T-cell (primary cell): ENCODE measurements at regions not wholly inside any gene's neighbourhood (a gene's known extent, or its start where the extent isn't known, plus 50 kb on each side); places are given as distances from the start of the nearest gene placed in this dataset.

ENCODE experiments used
- ATAC-seq, 4 experiments: fragments of 200-7000 bp in 3 of 4; fragments of 150-1000 bp in 1 of 4; cut with Tn5 transposase; replicated peaks in 1 of 4; 1 replicate in 3 of 4; 2 replicates in 1 of 4; pipeline ENCODE4 v1.10.0; 2021; ENCODE audit warnings: moderate library complexity in 3 of 4, mild to moderate bottlenecking in 2 of 4, moderate number of reproducible peaks in 1 of 4
- CTCF ChIA-PET, 2 donors: fragments of 300-600 bp; sonication (Branson Sonifier 250); formaldehyde crosslinking; loops; one replicate each; lab custom pipeline; 2022; ENCODE audit warnings: antibody characterized with exemption in 2 of 2; lab: Charles Lee
- POLR2A ChIA-PET, 2 donors: fragments of 300-600 bp; sonication (Branson Sonifier 250); formaldehyde crosslinking; loops; one replicate each; lab custom pipeline; 2022; ENCODE audit warnings: antibody characterized with exemption in 2 of 2; lab: Charles Lee
- DNase-seq, 35 experiments: peaks; one replicate each; pipeline versions ENCODE4 v3.0.0 to v3.0.0-alpha.2; 2013 to 2023
- H3K27ac ChIP-seq: one replicate; pipeline ENCODE4 v1.5.1; 2013; ENCODE audit warnings: low read length
- H3K27me3 ChIP-seq, 2 experiments: replicated peaks in 1 of 2; 1 replicate in 1 of 2; 2 replicates in 1 of 2; pipeline versions ENCODE4 v1.6.1 to v1.7.0; 2013; ENCODE audit warnings: low read length in 1 of 2, mixed read lengths in 1 of 2; ENCODE audit not compliant: control insufficient read depth in 2 of 2, insufficient read depth in 2 of 2; ENCODE audit errors: extremely low read depth in 1 of 2
- H3K36me3 ChIP-seq, 2 donors: 1 replicate in 1 of 2; 2 replicates in 1 of 2; pipeline versions ENCODE4 v1.6.1 to v1.7.0; 2013; ENCODE audit warnings: low read length in 1 of 2; ENCODE audit not compliant: control insufficient read depth in 2 of 2, insufficient read depth in 1 of 2; ENCODE audit errors: extremely low read depth in 1 of 2
- H3K4me1 ChIP-seq, 2 experiments: 1 replicate in 1 of 2; 2 replicates in 1 of 2; pipeline versions ENCODE4 v1.6.1 to v1.7.0; 2013; ENCODE audit warnings: low read length in 2 of 2, mixed read lengths in 1 of 2; ENCODE audit not compliant: insufficient read depth in 2 of 2, control insufficient read depth in 1 of 2; ENCODE audit errors: extremely low read depth in 1 of 2
- H3K4me3 ChIP-seq, 2 donors: 1 replicate in 1 of 2; 2 replicates in 1 of 2; pipeline versions ENCODE4 v1.5.1 to v1.7.0; 2013; ENCODE audit warnings: mild to moderate bottlenecking in 2 of 2, low read length in 1 of 2, moderate library complexity in 1 of 2; ENCODE audit not compliant: control insufficient read depth in 1 of 2; ENCODE audit errors: extremely low read depth in 1 of 2
- H3K9me3 ChIP-seq: 2 replicates; pipeline ENCODE4 v1.7.0; 2013
- H3K27ac Mint-ChIP-seq, 2 donors: one replicate each; pipeline ENCODE4 v1.8.0; 2020 to 2021; ENCODE audit warnings: mild to moderate bottlenecking in 2 of 2, mixed read lengths in 2 of 2
- H3K27me3 Mint-ChIP-seq, 2 donors: one replicate each; pipeline ENCODE4 v1.8.0; 2021 to 2022; ENCODE audit warnings: mixed read lengths in 2 of 2
- H3K36me3 Mint-ChIP-seq: one replicate; pipeline ENCODE4 v1.8.0; 2021; ENCODE audit warnings: mixed read lengths
- H3K4me1 Mint-ChIP-seq, 3 donors: one replicate each; pipeline ENCODE4 v1.8.0; 2020 to 2022; ENCODE audit warnings: mixed read lengths in 3 of 3, mild to moderate bottlenecking in 1 of 3
- H3K4me3 Mint-ChIP-seq, 3 donors: one replicate each; pipeline ENCODE4 v1.8.0; 2020 to 2022; ENCODE audit warnings: mild to moderate bottlenecking in 3 of 3, mixed read lengths in 3 of 3, moderate library complexity in 3 of 3
- H3K9me3 Mint-ChIP-seq, 3 donors: one replicate each; pipeline ENCODE4 v1.8.0; 2020 to 2022; ENCODE audit warnings: mixed read lengths in 3 of 3
- WGBS: methylation state at CpG from one replicate; pipeline ENCODE4 v1.1.5; 2013; ENCODE audit warnings: missing lambda C conversion rate; ENCODE audit not compliant: insufficient coverage; 5-methylcytosine and 5-hydroxymethylcytosine counted together

GRCh38 chr1:182279724-182280503, 111.7 kb downstream of the GLUL start:
- Mint-ChIP-seq H3K9me3 (no peaks in the 10 kb centered on the region), H3K4me1 (peaks cover 3 to 7% (median 5%) of the 10 kb centered on the region in 3 donors), H3K27me3 (peaks cover 2 to 8% of the 10 kb centered on the region in 2 donors), H3K27ac (no peak overlapping the region), H3K4me3 (no peak overlapping the region), H3K36me3 (no peaks in the 10 kb centered on the region)
- CTCF ChIA-PET, result interaction anchor here in 1 of 2 donors (0.7 kb wide), 1 partner anchor 9 kb away, joined by 3 read pairs; no protein-coding TSS in a partner anchor
- no peak overlapping the region for H3K4me3 ChIP-seq
- no peaks in the 10 kb centered on the region for H3K27me3 ChIP-seq
- no peaks in the 10 kb centered on the region for H3K4me1 ChIP-seq
- 88% methylated on average over 4 of the region's 9 CpGs for WGBS
- H3K27ac ChIP-seq, result no peak overlapping the region
- POLR2A ChIA-PET, result interaction anchor here (0.6 kb wide), 2 partner anchors 8 to 102 kb away, joined by 3 read pairs; no protein-coding TSS in a partner anchor
- ATAC-seq, result no peak
- DNase-seq, result no peak
- H3K36me3 ChIP-seq, result no peaks in the 10 kb centered on the region
- H3K9me3 ChIP-seq, result no peaks in the 10 kb centered on the region

DNA sequence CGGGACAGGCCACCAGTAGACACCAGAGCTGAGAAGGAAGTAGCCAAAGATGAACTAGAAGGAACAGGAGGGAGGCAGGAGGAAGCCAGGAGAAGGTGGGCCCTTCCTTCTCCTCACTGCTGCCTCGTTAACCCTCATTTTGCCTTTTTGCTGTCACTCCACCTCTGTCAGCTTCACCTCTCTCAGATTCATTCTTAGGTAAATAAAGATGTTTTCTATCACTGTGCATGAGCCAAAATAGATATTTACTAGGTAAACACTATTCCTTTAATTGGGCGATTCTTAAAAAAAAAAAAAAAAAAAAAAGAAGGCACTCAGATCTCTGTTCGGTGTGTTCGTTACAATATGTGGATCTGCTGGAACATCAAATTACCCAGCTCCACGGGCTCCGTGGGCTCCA, 112.3 kb downstream of the GLUL start:
- Histone ChIP-seq H3K27ac (no peak overlapping the region), H3K4me3 (no peak overlapping the region), H3K4me1 (no peaks in the 10 kb centered on the region), H3K36me3 (no peaks in the 10 kb centered on the region), H3K27me3 (no peaks in the 10 kb centered on the region), H3K9me3 (no peaks in the 10 kb centered on the region)
- no peak for DNase-seq
- H3K36me3 Mint-ChIP-seq, result no peaks in the 10 kb centered on the region
- no peak overlapping the region for H3K27ac Mint-ChIP-seq
- ChIA-PET CTCF (no interaction called here), POLR2A (interaction anchor here in 1 of 2 donors (0.6 kb wide), 1 partner anchor 11 kb away, joined by 3 read pairs; no protein-coding TSS in a partner anchor)
- H3K4me3 Mint-ChIP-seq, result no peak overlapping the region
- H3K9me3 Mint-ChIP-seq, result no peaks in the 10 kb centered on the region
- peaks cover 0 to 5% (median 1%) of the 10 kb centered on the region in 3 donors for H3K4me1 Mint-ChIP-seq
- ATAC-seq, result no peak
- peaks cover 2 to 8% of the 10 kb centered on the region in 2 donors for H3K27me3 Mint-ChIP-seq
- 33% methylated on average over 1 of the region's 7 CpGs for WGBS

- CTCF ChIA-PET, result no interaction called here
These were observed 113.2 kb downstream of the GLUL start for GRCh38 chr1:182278144-182279054.

GRCh38 chr1:182275271-182275670, 116.3 kb downstream of the GLUL start:
- CTCF ChIA-PET, result no interaction called here
- no peaks in the 10 kb centered on the region for H3K9me3 ChIP-seq
- H3K9me3 Mint-ChIP-seq, result no peaks in the 10 kb centered on the region
- POLR2A ChIA-PET, result no interaction called here
- ATAC-seq (no peak), DNase-seq (no peak)
- no peak overlapping the region for H3K4me3 Mint-ChIP-seq
- WGBS, result 100% methylated on average over 1 of the region's 4 CpGs
- no peaks in the 10 kb centered on the region for H3K36me3 ChIP-seq
- no peaks in the 10 kb centered on the region for H3K27me3 ChIP-seq
- H3K27me3 Mint-ChIP-seq, result no peaks in the 10 kb centered on the region
- H3K4me3 ChIP-seq, result no peak overlapping the region
- H3K27ac Mint-ChIP-seq, result no peak overlapping the region
- peaks cover 0 to 3% of the 10 kb centered on the region in 2 experiments for H3K4me1 ChIP-seq
- H3K36me3 Mint-ChIP-seq, result no peaks in the 10 kb centered on the region
- peaks cover 0 to 4% (median 4%) of the 10 kb centered on the region in 3 donors for H3K4me1 Mint-ChIP-seq
- no peak overlapping the region for H3K27ac ChIP-seq

More at GRCh38 chr1:182278144-182279054, 113.2 kb downstream of the GLUL start:
- H3K27me3 Mint-ChIP-seq, result peaks cover 2 to 8% of the 10 kb centered on the region in 2 donors
- H3K27ac Mint-ChIP-seq, result no peak overlapping the region
- H3K4me1 ChIP-seq, result no peaks in the 10 kb centered on the region
- no peaks in the 10 kb centered on the region for H3K27me3 ChIP-seq
- H3K4me3 ChIP-seq, result no peak overlapping the region
- ATAC-seq, result no peak
- peaks cover 0 to 2% (median 0%) of the 10 kb centered on the region in 3 donors for H3K4me1 Mint-ChIP-seq
- DNase-seq, result no peak
- POLR2A ChIA-PET, result interaction anchor here in 1 of 2 donors (0.6 kb wide), 1 partner anchor 12 kb away, joined by 3 read pairs; no protein-coding TSS in a partner anchor
- H3K27ac ChIP-seq, result no peak overlapping the region
- no peak overlapping the region for H3K4me3 Mint-ChIP-seq
- no peaks in the 10 kb centered on the region for H3K36me3 Mint-ChIP-seq
- no peaks in the 10 kb centered on the region for H3K9me3 Mint-ChIP-seq
- H3K9me3 ChIP-seq, result no peaks in the 10 kb centered on the region
- 89% methylated on average over 6 of the region's 7 CpGs for WGBS
- H3K36me3 ChIP-seq, result no peaks in the 10 kb centered on the region

- CTCF ChIA-PET, result interaction anchor here in 1 of 2 donors (0.7 kb wide), 1 partner anchor 10 kb away, joined by 6 read pairs; no protein-coding TSS in a partner anchor
- H3K27ac Mint-ChIP-seq, result no peak overlapping the region
These were observed 117.0 kb downstream of the GLUL start for GRCh38 chr1:182274618-182275017.

DNA sequence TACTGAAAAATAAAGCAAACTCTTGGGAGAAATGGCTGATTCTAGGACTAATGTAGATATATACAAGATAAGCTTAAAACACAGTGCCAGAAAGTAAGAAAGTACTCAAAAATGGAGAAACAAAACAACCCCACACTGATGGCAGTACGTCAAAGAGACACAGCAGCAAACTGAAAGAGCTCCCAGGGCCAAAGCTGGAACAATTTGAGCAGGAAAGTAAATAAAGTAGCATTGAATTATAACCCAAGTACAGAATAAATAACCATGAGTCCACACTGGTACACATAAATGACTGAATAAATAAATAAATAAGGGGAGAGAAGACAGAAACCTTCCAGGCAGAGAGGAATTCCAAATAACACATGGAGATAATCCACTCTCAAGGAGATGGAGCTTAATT, 120.9 kb downstream of the GLUL start:
- ChIA-PET CTCF (no interaction called here), POLR2A (interaction anchor here in 1 of 2 donors (0.7 kb wide), 1 partner anchor 57 kb away, joined by 4 read pairs; no protein-coding TSS in a partner anchor)
- H3K4me1 Mint-ChIP-seq, result peaks cover 4% of the 10 kb centered on the region in 3 donors
- no peaks in the 10 kb centered on the region for H3K9me3 Mint-ChIP-seq
- no peak overlapping the region for H3K4me3 ChIP-seq
- ATAC-seq (no peak), DNase-seq (no peak)
- peaks cover 0 to 3% of the 10 kb centered on the region in 2 experiments for H3K4me1 ChIP-seq
- H3K36me3 ChIP-seq, result no peaks in the 10 kb centered on the region
- H3K27me3 Mint-ChIP-seq, result peaks cover 0 to 7% of the 10 kb centered on the region in 2 donors
- H3K27ac ChIP-seq, result no peak overlapping the region
- H3K27ac Mint-ChIP-seq, result no peak overlapping the region
- no CpG with 5 or more reads among the region's 1 CpG for WGBS
- no peaks in the 10 kb centered on the region for H3K36me3 Mint-ChIP-seq
- no peaks in the 10 kb centered on the region for H3K9me3 ChIP-seq
- no peaks in the 10 kb centered on the region for H3K27me3 ChIP-seq
- H3K4me3 Mint-ChIP-seq, result no peak overlapping the region

More at GRCh38 chr1:182274618-182275017, 117.0 kb downstream of the GLUL start:
- peaks cover 0 to 4% (median 4%) of the 10 kb centered on the region in 3 donors for H3K4me1 Mint-ChIP-seq
- DNase-seq, result no peak
- H3K27me3 ChIP-seq, result no peaks in the 10 kb centered on the region
- no peaks in the 10 kb centered on the region for H3K36me3 Mint-ChIP-seq
- H3K4me3 Mint-ChIP-seq, result no peak overlapping the region
- H3K27me3 Mint-ChIP-seq, result no peaks in the 10 kb centered on the region
- ATAC-seq, result no peak
- WGBS, result no CpG with 5 or more reads among the region's 6 CpGs
- no peak overlapping the region for H3K4me3 ChIP-seq
- no peaks in the 10 kb centered on the region for H3K36me3 ChIP-seq
- POLR2A ChIA-PET, result no interaction called here
- no peak overlapping the region for H3K27ac ChIP-seq
- H3K9me3 Mint-ChIP-seq, result no peaks in the 10 kb centered on the region
- H3K9me3 ChIP-seq, result no peaks in the 10 kb centered on the region
- H3K4me1 ChIP-seq, result peaks cover 0 to 3% of the 10 kb centered on the region in 2 experiments
